HG02798 (cell line): ENCODE measurements at regions not wholly inside any gene's neighbourhood (a gene's known extent, or its start where the extent isn't known, plus 50 kb on each side); places are given as distances from the start of the nearest gene placed in this dataset.

Source experiments
- ATAC-seq: cut with Tn5 transposase; IDR thresholded peaks from one replicate; pipeline ENCODE4 v1.9.1; 2021; ENCODE audit warnings: mild to moderate bottlenecking; ENCODE audit not compliant: unreplicated experiment, poor library complexity

GRCh38 chr9:79446523-79447307 is 125.0 kb upstream of the TLE4 start:
- no peak for ATAC-seq

GRCh38 chr9:79447308-79447605 is 124.5 kb upstream of the TLE4 start:
- ATAC-seq, result no peak

- ATAC-seq, result no peak
Observed at GRCh38 chr9:79447762-79448161, 124.0 kb upstream of the TLE4 start.

- ATAC-seq, result no peak
Observed at GRCh38 chr9:79452265-79452664, 119.5 kb upstream of the TLE4 start.

GRCh38 chr9:79461712-79462111 is 110.1 kb upstream of the TLE4 start:
- no peak for ATAC-seq

- ATAC-seq, result no peak
Observed at GRCh38 chr9:79465156-79465555, 106.6 kb upstream of the TLE4 start.

GRCh38 chr9:79469164-79469563 is 102.6 kb upstream of the TLE4 start:
- ATAC-seq, result no peak

GRCh38 chr9:79470954-79471353 is 100.8 kb upstream of the TLE4 start:
- ATAC-seq, result no peak

- ATAC-seq, result peak; percentile 60
Observed at GRCh38 chr9:79471580-79472543, 99.9 kb upstream of the TLE4 start.

GRCh38 chr9:79473704-79474103 is 98.1 kb upstream of the TLE4 start:
- no peak for ATAC-seq

DNA sequence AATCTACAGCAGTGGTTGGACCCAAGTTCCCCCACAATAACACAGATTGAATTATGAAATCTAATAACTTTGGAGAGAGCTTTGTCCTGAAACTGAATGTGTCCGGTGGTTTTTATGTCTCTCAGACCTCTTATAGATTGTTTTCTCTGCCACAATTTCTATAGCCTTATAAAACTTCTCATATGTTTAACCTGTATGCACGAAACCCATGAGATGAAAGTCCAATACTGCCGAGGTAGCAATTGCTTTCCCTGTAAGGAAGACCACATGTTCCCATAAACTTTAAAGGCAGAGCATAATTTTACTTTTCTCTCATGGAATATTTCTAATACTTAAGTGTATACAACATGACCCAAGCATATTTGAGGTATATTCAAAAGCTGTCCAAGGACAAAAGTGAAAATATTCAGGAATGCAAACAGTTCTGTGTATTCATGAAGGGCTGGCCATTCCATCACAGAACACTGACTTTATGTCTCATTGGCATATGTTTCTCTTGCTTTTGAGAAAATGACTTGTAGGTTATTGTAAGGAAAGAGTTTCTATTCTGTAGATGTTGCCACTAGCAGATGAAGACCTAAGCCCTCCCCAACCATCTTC is 94.4 kb upstream of the TLE4 start:
- ATAC-seq, result no peak

- peak; percentile 78 for ATAC-seq
Observed at GRCh38 chr9:79477955-79478771, 93.6 kb upstream of the TLE4 start.

DNA sequence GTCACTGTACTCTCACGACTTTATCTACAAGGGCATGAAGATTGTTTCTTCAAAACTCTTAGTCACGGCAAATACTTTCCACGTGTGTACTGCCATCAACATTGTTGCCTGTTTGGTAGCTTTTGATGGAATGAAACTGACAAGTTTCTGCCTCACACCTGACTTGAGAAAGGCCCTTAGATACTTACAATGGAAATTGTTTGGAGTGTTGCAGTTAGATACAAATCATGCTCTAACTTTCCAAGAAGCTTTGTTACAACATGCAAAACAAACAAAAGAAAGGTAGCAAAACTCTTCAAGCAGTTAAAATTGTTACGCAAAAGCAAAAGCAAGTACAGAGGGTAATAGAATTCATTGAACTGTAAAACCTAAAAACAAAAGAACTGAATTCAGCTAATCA is 91.1 kb upstream of the TLE4 start:
- no peak for ATAC-seq

DNA sequence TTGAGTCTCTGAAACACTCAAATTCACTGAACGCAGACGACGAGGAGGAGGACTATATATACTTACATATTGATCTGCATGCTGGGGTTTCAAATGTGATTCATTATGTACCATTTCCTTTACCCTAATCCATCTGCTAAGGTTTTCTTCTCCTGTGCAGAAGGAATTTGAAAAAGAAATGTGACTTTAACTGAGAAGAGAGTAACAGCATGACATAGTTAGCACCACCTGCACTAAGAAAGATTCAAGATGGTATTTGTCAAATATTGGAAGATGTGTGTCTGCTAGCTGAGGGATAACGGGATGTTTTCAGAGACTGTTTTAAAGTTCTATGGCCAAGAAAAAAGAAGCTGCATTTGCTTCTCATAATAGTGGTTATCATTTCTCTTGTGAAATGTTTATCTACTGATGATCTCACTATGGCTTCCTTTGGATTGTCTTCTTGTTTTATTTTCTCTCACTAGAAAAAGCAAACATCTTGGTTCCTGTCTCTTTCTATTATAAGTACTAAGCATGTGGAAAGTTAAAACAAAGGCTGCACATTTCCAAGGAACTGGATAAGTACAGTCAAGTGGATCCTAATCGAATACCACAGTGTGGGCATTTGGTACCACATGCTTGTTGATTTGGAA is 89.8 kb upstream of the TLE4 start:
- no peak for ATAC-seq

GRCh38 chr9:79485258-79485657 is 86.5 kb upstream of the TLE4 start:
- ATAC-seq, result no peak

GRCh38 chr9:79489261-79490000 is 82.3 kb upstream of the TLE4 start:
- ATAC-seq, result no peak

- ATAC-seq, result no peak
Observed at GRCh38 chr9:79490657-79491248, 81.0 kb upstream of the TLE4 start.

- ATAC-seq, result no peak
Observed at GRCh38 chr9:79492092-79493009, 79.4 kb upstream of the TLE4 start.
